ENCODE measurements at regions not wholly inside any gene's neighbourhood (a gene's known extent, or its start where the extent isn't known, plus 50 kb on each side); places are given as distances from the start of the nearest gene placed in this dataset.

DNA sequence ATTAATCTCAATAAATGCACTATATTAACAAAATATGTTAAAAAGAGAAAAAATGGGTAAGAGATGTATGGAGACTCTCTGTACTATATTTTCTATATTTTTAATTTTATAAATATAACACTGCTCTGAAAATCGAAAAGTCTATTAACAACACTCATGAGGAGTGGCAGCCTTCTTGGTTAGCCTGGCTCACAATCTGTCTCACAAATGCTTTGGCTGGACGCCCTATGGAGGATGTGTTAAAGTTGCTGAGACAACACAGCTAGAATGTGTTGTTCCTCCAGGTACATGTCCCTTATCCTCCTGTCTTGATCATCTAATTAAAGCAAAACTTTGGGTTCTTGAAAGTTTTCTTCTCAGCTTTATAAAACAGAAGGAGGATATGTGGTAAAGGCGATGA, 396.6 kb upstream of the PCDH20 start:
- TF ChIP-seq POLR2A (IDR thresholded peaks at IDR 0.05; ENCODE audit: low read length) (no peak), GATA1 (IDR thresholded peaks at IDR 0.05; ENCODE audit: low read depth, low read length) (no peak)
